Midbrain (tissue), 1 donor: ENCODE measurements at regions not wholly inside any gene's neighbourhood (a gene's known extent, or its start where the extent isn't known, plus 50 kb on each side); places are given as distances from the start of the nearest gene placed in this dataset.
"Not testable (repeated sequence)": the region's sequence is repeated elsewhere in the genome, so short reads cannot be mapped to it uniquely, and the experiment has no call there.

Experiments
- DNase-seq: peaks from one replicate; lab custom pipeline; 2025; lab: John Stamatoyannopoulos, UW

GRCh38 chr3:118760585-118761290, 273.9 kb downstream of the IGSF11 start:
- no peak for DNase-seq

- DNase-seq, result no peak
These were observed 273.4 kb downstream of the IGSF11 start for GRCh38 chr3:118761291-118761606.

DNA sequence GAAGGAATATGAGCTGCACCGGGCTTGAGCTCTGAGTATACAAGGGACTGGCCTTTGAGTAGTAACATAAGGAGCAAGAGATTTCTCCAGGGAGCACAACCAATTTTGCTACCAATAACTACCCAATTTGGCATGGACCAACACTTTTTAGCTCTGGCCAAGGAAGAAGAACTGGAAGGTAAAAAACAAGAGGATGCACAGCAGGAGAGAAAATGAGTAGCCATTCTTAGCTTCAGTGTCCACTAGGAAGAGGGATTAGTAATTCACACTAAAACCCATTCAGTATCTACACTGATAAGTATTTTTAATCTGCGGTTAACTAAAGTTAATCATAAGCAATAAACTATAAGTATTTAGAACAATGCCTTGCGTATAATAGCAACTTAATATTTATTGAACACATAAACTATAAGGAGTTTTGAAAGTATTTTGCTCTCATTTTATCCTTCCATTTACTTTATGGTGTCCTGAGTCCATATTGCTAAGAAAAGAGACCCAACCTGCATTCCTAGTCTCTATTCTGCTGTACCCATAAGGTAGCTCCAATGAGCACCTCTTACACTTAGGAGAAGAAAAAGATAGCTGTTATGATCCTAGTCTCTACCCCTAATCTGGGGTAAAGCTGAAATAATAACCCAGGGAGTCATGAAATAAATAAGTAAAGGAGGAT, 268.9 kb downstream of the IGSF11 start:
- no peak for DNase-seq

GRCh38 chr3:118766306-118766669, 268.4 kb downstream of the IGSF11 start:
- DNase-seq, result no peak

GRCh38 chr3:118772036-118772435, 262.6 kb downstream of the IGSF11 start:
- no peak for DNase-seq

- no peak for DNase-seq
These were observed 262.1 kb downstream of the IGSF11 start for GRCh38 chr3:118772547-118773011.

DNA sequence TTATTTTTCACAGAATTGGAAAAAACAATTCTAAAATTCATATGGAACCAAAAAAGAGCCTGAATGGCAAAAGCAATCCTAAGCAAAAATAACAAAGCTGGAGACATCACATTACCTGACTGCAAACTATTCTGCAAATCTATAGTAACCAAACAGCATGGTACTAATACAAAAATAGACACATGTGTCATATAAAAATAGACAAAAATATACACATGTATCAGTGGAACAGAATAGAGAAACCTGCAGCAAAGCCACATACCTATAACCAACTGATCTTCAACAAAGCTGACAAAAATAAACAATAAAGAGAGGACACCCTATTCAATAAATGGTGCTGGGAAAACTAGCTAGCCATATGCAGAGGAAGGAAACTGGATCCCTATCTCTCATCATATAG, 259.6 kb downstream of the IGSF11 start:
- no peak for DNase-seq

DNA sequence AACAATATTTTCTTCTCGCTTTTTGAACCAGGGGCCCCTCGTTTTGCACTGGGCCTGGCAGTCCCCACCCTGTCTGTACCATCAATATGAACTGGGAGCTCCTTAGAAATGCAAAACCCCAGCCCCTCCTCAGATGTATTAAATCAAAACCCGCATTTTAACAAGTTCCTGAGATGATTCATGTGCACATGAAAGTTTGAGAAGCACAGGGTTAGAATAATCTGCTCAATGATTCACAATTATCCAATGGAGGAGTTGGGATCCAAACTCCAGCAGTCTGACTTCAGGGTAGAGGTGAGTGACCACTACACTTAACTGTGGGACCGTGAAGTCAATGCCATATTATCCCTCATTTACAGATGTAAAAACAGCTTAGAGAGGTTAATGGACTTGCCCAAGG, 256.4 kb downstream of the IGSF11 start:
- no peak for DNase-seq

DNA sequence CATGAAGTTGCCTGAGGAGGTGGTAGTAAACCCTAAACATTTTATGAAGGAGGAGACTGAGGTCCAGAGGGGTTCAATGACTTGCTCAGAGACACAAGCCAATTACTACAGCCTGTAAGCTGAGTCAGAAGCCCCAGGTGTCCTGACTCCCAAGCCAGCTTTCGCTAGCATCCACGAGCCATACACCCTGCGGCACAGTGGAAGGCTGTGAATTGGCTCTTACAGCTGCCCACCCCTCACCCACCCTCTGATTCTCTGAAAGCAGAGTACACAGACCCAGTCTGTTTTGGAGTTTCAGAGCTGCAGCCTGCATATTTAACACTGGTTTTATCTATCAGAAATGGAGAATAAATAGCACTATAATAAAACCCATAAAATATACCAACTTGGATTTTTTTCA, 253.4 kb downstream of the IGSF11 start:
- DNase-seq, result no peak

DNA sequence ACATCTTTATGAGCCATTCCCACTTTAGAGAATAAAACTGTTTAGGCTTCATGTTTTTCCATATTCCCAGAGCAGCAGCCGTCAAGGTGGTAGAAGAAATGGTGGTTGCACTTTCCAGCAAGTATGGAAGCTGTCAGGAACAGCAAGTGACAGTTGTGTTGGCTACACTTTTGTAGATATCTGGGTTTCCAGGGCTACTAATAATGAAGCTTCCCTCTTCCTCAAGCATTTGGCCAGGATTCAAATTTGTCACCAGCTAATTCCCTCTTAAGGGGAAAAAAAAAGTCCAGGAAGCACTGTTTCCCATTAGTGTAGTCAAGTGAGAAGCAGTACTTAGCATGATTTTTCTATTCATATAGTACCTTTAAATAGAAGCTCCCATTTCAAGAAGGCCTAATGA, 252.8 kb downstream of the IGSF11 start:
- no peak for DNase-seq

- no peak for DNase-seq
These were observed 251.9 kb downstream of the IGSF11 start for GRCh38 chr3:118782755-118783202.

DNA sequence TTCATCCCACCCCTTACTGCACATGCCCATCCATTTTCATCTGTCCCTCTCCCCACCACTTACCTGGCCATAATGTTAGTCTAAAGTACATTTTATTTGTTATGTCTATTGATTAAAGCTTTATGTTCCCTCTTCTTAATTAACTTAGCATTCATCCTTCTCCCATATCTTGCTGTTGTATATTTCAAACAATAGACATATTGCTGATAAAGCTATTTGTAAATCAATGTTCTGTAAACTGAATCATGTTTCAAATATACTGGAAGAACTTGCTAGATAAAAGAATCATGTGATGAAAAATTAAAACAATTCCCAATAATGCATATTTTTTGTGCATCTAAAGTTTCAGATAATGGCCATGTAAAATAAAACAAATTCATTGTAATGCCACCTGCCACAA, 249.2 kb downstream of the IGSF11 start:
- DNase-seq, result no peak

DNA sequence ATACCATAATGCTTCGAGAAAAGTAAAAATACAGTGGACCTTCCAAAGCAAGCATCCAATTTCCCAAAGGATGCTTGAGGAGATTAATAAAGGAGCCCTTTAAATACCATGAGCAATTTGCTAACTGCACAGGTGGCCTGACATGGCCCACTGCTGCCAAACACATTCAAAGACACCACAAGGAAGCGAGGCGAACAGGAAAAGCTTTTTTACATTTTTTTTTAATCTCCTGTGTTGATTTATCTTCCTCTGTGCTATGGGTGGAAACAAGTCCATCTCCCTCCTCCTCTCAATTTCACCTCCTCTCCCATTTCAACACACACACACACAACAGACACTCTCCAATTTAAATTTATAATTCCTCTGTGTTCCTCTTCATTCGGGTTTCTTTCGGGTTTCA, 243.4 kb downstream of the IGSF11 start:
- DNase-seq, result no peak

DNA sequence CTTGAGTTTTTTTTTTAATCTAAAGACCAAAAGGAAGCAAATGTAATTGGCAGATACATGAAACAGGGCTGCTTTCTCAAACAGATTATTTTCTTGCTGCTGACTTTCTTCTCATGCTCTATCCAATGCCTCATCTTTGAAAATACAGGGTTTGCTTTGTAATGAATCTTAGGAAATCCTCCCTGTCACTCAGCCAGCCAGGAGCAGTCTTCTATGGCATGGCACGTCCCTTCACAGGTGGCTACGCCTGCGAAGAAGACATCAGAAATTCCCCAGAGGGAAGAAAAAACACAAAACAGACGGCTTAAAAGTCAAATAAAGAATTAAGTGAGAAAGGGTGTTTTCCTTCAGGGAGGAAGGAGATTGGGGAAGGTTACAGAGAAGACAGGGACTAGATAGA, 242.5 kb downstream of the IGSF11 start:
- no peak for DNase-seq

DNA sequence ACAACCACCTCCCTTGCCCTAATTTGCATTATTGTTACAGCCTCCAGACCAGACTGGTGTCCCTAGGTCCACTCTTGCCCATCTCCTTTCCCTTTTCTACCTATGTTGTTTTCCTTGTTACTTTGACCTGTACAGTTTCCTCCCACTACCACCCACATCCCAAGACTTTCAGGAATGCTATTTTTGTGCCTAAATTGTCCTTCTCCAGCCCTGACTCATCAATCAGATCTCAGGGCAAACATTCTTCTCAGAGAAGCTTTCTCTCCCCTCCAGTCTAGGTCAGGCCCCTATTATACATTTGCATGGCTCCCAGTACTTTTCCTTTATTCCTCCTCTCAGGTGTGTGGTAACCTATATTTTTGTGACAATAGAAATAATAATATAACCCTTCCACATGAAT, 241.5 kb downstream of the IGSF11 start:
- no peak for DNase-seq

GRCh38 chr3:118799303-118799702, 235.3 kb downstream of the IGSF11 start:
- no peak for DNase-seq

GRCh38 chr3:118801899-118802298, 232.7 kb downstream of the IGSF11 start:
- DNase-seq, result no peak

GRCh38 chr3:118802325-118803095, 232.1 kb downstream of the IGSF11 start:
- no peak for DNase-seq

GRCh38 chr3:118803096-118803476, 231.6 kb downstream of the IGSF11 start:
- DNase-seq, result no peak

DNA sequence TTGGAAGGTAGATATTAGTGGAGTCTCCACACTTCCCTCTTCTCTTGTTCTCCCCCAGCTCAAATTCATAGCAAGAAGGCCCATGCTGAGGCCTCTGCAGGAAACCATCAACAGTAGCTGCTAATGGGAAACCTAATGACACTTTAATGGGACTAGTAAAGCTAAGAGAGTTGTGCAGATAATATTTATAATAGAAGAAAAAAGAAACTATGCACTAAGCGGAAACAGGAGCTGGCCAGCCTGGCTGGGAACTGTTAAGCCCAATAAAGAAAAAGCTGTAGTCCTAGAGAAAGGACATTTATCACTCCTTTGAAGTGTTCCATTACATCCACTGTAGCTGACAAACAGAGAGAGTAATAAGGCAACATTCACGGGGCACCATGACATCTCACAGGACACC, 229.6 kb downstream of the IGSF11 start:
- DNase-seq, result no peak

DNA sequence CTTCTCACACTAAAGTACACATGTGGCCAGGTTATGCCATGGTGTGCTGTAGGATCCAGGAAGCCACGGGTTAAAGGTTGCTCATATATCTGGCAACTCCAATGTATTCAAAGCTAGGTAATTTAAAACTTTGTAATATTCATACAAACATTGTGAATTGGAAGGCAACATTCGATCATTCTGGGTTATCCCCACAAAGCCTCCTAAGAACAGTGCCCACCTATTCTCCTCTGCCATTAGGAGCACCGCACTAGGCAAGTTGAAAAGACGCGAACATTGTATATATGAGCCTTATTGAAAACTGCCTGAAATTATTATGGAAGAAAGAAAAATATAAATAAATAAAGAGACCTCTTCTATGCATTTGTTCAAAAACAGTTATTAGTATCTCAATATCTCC, 228.2 kb downstream of the IGSF11 start:
- no peak for DNase-seq

- not testable (repeated sequence) for DNase-seq
These were observed 227.3 kb downstream of the IGSF11 start for GRCh38 chr3:118807349-118807748.

- DNase-seq, result no peak
These were observed 225.9 kb downstream of the IGSF11 start for GRCh38 chr3:118808723-118809122.
